ENCODE measurements at regions not wholly inside any gene's neighbourhood (a gene's known extent, or its start where the extent isn't known, plus 50 kb on each side); places are given as distances from the start of the nearest gene placed in this dataset.

DNA sequence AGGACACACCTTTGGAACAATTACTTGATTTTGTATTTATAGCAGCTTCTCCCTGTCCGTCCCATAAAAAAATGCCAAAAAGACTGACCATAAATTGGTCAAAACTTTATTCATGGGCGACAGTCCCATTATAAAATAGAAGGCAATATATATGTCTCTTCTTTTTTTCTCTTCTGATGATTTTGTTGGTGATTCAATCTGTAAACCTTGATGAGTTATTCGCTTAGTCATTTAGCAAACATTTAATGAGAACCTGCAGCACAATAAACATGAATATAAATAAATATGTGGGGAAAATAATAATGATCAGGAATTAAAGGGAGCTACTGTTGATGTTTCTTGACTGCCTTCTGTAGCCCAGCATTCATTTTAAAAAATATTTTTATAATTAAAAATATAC, 356.4 kb upstream of the ACTBL2 start:
- Histone ChIP-seq H3K9ac (ENCODE audit: control insufficient read depth, extremely low read depth, insufficient read depth, low read length) (peak overlapping the region; percentile 45), H4K20me1 (ENCODE audit: control insufficient read depth, extremely low read depth, insufficient read depth, low read length) (no peaks in the 10 kb centered on the region), H2AFZ (ENCODE audit: control insufficient read depth, low read length) (no peak overlapping the region), H3K27me3 (ENCODE audit: control insufficient read depth, extremely low read depth, insufficient read depth, low read length) (no peaks in the 10 kb centered on the region), H3K9me1 (ENCODE audit: control insufficient read depth, extremely low read depth, insufficient read depth, low read length) (no peaks in the 10 kb centered on the region), H3K27ac (ENCODE audit: control insufficient read depth, insufficient read depth, low read length) (peak overlapping the region; percentile 90), H3K4me3 (ENCODE audit: control insufficient read depth in 2 of 3, extremely low read depth in 1 of 3, insufficient read depth in 2 of 3, low read depth in 1 of 3, low read length in 3 of 3) (no peak overlapping the region), H3K4me1 (ENCODE audit: control insufficient read depth, extremely low read depth, insufficient read depth, low read length) (peaks cover 90% of the 10 kb centered on the region), H3K36me3 (ENCODE audit: control insufficient read depth in 2 of 2, extremely low read depth in 1 of 2, insufficient read depth in 2 of 2, low read length in 2 of 2) (no peaks in the 10 kb centered on the region), H3K4me2 (ENCODE audit: control insufficient read depth, extremely low read depth, insufficient read depth, low read depth, low read length) (peak overlapping the region; percentile 59), H3K9me3 (ENCODE audit: control insufficient read depth, low read depth, low read length) (no peaks in the 10 kb centered on the region), H3K79me2 (ENCODE audit: control insufficient read depth, insufficient read depth, low read length) (no peaks in the 10 kb centered on the region)
- DNase-seq (ENCODE audit: low read depth, low spot score) (no peak), FAIRE-seq (no peak)
- no peak for TF ChIP-seq EZH2 (IDR thresholded peaks at IDR 0.05; ENCODE audit: low read length)
- TF ChIP-seq, protein P1, sequence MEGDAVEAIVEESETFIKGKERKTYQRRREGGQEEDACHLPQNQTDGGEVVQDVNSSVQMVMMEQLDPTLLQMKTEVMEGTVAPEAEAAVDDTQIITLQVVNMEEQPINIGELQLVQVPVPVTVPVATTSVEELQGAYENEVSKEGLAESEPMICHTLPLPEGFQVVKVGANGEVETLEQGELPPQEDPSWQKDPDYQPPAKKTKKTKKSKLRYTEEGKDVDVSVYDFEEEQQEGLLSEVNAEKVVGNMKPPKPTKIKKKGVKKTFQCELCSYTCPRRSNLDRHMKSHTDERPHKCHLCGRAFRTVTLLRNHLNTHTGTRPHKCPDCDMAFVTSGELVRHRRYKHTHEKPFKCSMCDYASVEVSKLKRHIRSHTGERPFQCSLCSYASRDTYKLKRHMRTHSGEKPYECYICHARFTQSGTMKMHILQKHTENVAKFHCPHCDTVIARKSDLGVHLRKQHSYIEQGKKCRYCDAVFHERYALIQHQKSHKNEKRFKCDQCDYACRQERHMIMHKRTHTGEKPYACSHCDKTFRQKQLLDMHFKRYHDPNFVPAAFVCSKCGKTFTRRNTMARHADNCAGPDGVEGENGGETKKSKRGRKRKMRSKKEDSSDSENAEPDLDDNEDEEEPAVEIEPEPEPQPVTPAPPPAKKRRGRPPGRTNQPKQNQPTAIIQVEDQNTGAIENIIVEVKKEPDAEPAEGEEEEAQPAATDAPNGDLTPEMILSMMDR (optimal IDR thresholded peaks at IDR 0.05 in 1 of 3, IDR thresholded peaks at IDR 0.05 in 1 of 3, conservative IDR thresholded peaks at IDR 0.05 in 1 of 3; ENCODE audit: extremely low read depth in 1 of 3, insufficient read depth in 2 of 3, low read length in 3 of 3) = no peak
- dilution Hi-C loops (cut with MboI; ENCODE audit: extremely low pct_ligation_motif_present, low sequenced_read_pairs) = no loop called here

DNA sequence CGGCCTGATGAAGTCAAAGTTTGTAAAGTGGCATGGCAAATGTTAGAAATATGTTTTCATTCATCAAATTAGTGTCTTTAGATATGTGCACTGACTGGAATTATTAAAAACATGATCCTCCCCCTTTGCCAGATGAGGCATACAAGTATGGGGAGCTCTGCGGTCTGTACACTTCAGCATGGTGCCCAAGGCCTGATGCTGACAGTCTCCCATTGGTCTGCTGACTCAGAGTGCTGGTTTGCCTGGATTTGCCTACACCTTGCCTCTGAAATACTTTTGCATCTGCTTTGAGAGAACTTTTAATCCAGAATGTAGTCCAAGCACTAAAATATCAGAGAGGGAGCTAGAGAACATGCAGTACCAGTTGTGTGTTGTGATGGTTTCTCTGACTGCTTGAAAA, 354.3 kb upstream of the ACTBL2 start:
- no peaks in the 10 kb centered on the region for H4K20me1 ChIP-seq (ENCODE audit: control insufficient read depth, extremely low read depth, insufficient read depth, low read length)
- no peaks in the 10 kb centered on the region for H3K36me3 ChIP-seq (ENCODE audit: control insufficient read depth in 2 of 2, extremely low read depth in 1 of 2, insufficient read depth in 2 of 2, low read length in 2 of 2)
- H3K27ac ChIP-seq (ENCODE audit: control insufficient read depth, insufficient read depth, low read length) = peak overlapping the region; percentile 90
- H3K9ac ChIP-seq (ENCODE audit: control insufficient read depth, extremely low read depth, insufficient read depth, low read length) = peak overlapping the region; percentile 28
- no peaks in the 10 kb centered on the region for H3K79me2 ChIP-seq (ENCODE audit: control insufficient read depth, insufficient read depth, low read length)
- TF ChIP-seq EZH2 (IDR thresholded peaks at IDR 0.05; ENCODE audit: low read length) = no peak
- TF ChIP-seq, protein P1 (optimal IDR thresholded peaks at IDR 0.05 in 1 of 3, IDR thresholded peaks at IDR 0.05 in 1 of 3, conservative IDR thresholded peaks at IDR 0.05 in 1 of 3; ENCODE audit: extremely low read depth in 1 of 3, insufficient read depth in 2 of 3, low read length in 3 of 3) = no peak
- H3K4me2 ChIP-seq (ENCODE audit: control insufficient read depth, extremely low read depth, insufficient read depth, low read depth, low read length) = no peak overlapping the region
- no peak overlapping the region for H3K4me3 ChIP-seq (ENCODE audit: control insufficient read depth in 2 of 3, extremely low read depth in 1 of 3, insufficient read depth in 2 of 3, low read depth in 1 of 3, low read length in 3 of 3)
- dilution Hi-C loops (cut with MboI; ENCODE audit: extremely low pct_ligation_motif_present, low sequenced_read_pairs) = no loop called here
- no peaks in the 10 kb centered on the region for H3K27me3 ChIP-seq (ENCODE audit: control insufficient read depth, extremely low read depth, insufficient read depth, low read length)
- H2AFZ ChIP-seq (ENCODE audit: control insufficient read depth, low read length) = no peak overlapping the region
- DNase-seq (ENCODE audit: low read depth, low spot score) (no peak), FAIRE-seq (peak; percentile 93)
- H3K9me3 ChIP-seq (ENCODE audit: control insufficient read depth, low read depth, low read length) = no peaks in the 10 kb centered on the region
- H3K4me1 ChIP-seq (ENCODE audit: control insufficient read depth, extremely low read depth, insufficient read depth, low read length) = peaks cover 90% of the 10 kb centered on the region
- no peaks in the 10 kb centered on the region for H3K9me1 ChIP-seq (ENCODE audit: control insufficient read depth, extremely low read depth, insufficient read depth, low read length)
